ENCODE measurements at regions not wholly inside any gene's neighbourhood (a gene's known extent, or its start where the extent isn't known, plus 50 kb on each side); places are given as distances from the start of the nearest gene placed in this dataset.
"Not testable (repeated sequence)": the region's sequence is repeated elsewhere in the genome, so short reads cannot be mapped to it uniquely, and the experiment has no call there.

- no peak for DNase-seq
These were observed 63.2 kb upstream of the SNX19 start for GRCh38 chr11:130979386-130979972.

- no peak for DNase-seq
These were observed 64.0 kb upstream of the SNX19 start for GRCh38 chr11:130980071-130980862.

GRCh38 chr11:130984241-130984640 lies 68.0 kb upstream of the SNX19 start:
- not testable (repeated sequence) for DNase-seq

GRCh38 chr11:130992788-130993187 lies 76.5 kb upstream of the SNX19 start:
- DNase-seq, result no peak

- DNase-seq, result no peak
These were observed 77.8 kb upstream of the SNX19 start for GRCh38 chr11:130994043-130994442.

GRCh38 chr11:130995266-130995665 lies 79.0 kb upstream of the SNX19 start:
- DNase-seq, result no peak

- DNase-seq, result no peak
These were observed 81.0 kb upstream of the SNX19 start for GRCh38 chr11:130997278-130997677.

GRCh38 chr11:130999086-130999485 lies 82.8 kb upstream of the SNX19 start:
- DNase-seq, result no peak

GRCh38 chr11:130999992-131000770 lies 83.9 kb upstream of the SNX19 start:
- no peak for DNase-seq

- no peak for DNase-seq
These were observed 85.9 kb upstream of the SNX19 start for GRCh38 chr11:131002145-131002544.

GRCh38 chr11:131005829-131006228 lies 89.5 kb upstream of the SNX19 start:
- no peak for DNase-seq

- peak; percentile 31 for DNase-seq
These were observed 108.7 kb upstream of the SNX19 start for GRCh38 chr11:131025020-131025419.

GRCh38 chr11:131025421-131026125 lies 109.3 kb upstream of the SNX19 start:
- DNase-seq, result no peak

GRCh38 chr11:131027491-131027890 lies 111.2 kb upstream of the SNX19 start:
- no peak for DNase-seq

GRCh38 chr11:131033151-131033651 lies 116.9 kb upstream of the SNX19 start:
- no peak for DNase-seq

- no peak for DNase-seq
These were observed 120.2 kb upstream of the SNX19 start for GRCh38 chr11:131036514-131036913.

- no peak for DNase-seq
These were observed 121.6 kb upstream of the SNX19 start for GRCh38 chr11:131037873-131038272.

- no peak for DNase-seq
These were observed 122.3 kb upstream of the SNX19 start for GRCh38 chr11:131038597-131038996.

GRCh38 chr11:131041331-131042040 lies 125.2 kb upstream of the SNX19 start:
- no peak for DNase-seq

GRCh38 chr11:131042041-131042390 lies 125.7 kb upstream of the SNX19 start:
- DNase-seq, result no peak

- no peak for DNase-seq
These were observed 127.0 kb upstream of the SNX19 start for GRCh38 chr11:131043251-131043650.

- DNase-seq, result no peak
These were observed 128.6 kb upstream of the SNX19 start for GRCh38 chr11:131044851-131045250.
